ENCODE measurements at regions not wholly inside any gene's neighbourhood (a gene's known extent, or its start where the extent isn't known, plus 50 kb on each side); places are given as distances from the start of the nearest gene placed in this dataset.

DNA sequence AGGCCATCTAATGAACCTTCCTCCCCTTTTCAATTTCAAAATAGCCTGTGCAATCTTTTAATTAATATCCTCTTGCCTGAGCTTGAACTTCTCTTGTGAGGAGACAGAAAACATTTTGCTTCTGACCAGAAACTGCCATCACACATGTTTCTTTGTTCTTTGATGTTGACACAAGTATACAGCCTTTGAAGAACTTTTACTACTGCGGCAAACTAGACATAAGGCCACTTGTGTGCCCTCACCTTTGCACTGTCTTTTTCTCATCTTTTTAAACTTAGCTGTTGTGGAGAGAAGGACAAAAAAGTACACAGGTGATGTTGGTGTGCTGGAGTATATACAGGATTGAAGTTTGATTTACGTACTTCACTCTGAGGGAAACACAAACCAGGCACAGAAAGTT is 116.3 kb upstream of the C1GALT1C1 start:
- no peak for TF ChIP-seq CTCF (IDR thresholded peaks at IDR 0.05)
- DNase-seq (no peak), ATAC-seq (no peak)
- Histone ChIP-seq H3K4me3 (no peak overlapping the region), H3K36me3 (ENCODE audit: insufficient read depth in 1 of 2, low read depth in 1 of 2) (no peaks in the 10 kb centered on the region), H3K27ac (no peak overlapping the region), H3K4me1 (no peaks in the 10 kb centered on the region), H3K27me3 (ENCODE audit: insufficient read depth in 3 of 3, low read length in 2 of 3) (no peaks in the 10 kb centered on the region), H3K9me3 (no peaks in the 10 kb centered on the region)
- intact Hi-C loops (cut with DNase I), result no loop called here
- WGBS, 3 donors, result 77 to 89% (median 79%) methylated on average over 2 of the region's 2 CpGs

DNA sequence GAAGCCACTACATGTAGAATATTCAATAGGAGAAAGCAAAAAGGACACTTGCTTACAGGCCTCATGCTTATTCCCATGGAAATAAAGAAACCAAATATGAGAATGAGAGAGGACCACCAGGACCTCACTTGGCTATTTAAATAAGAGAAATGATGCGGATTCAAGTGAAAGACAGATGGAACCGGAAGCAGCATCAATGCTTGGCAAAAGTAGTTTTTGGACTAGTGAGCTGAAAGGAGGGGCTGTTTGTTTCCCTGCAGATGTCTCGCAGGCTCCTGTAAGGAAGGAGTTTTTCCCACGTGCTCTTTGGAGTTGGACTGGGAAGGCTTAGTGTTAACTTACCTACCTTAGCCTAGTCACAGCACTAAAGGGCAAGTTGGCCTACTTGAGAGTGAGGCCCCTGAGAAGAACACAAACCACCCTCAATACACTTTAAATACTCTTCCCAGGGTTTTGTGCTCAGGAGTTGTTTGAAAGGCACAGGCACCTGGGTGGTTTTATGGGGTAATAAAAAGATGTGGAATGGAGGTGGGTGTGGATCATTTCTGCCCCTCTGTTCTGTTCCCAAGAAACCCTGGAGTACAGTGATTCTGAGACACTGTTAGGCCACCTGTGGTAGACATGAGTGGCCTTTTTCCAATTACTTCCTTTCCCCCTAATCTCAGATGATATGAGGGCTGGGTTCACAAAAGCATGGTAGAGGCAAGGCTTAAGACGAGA is 113.3 kb upstream of the C1GALT1C1 start:
- TF ChIP-seq CTCF (IDR thresholded peaks at IDR 0.05), result no peak
- Histone ChIP-seq H3K36me3 (ENCODE audit: insufficient read depth in 1 of 2, low read depth in 1 of 2) (no peaks in the 10 kb centered on the region), H3K4me1 (no peaks in the 10 kb centered on the region), H3K4me3 (no peak overlapping the region), H3K27me3 (ENCODE audit: insufficient read depth in 3 of 3, low read length in 2 of 3) (no peaks in the 10 kb centered on the region), H3K27ac (no peak overlapping the region), H3K9me3 (no peaks in the 10 kb centered on the region)
- DNase-seq, result no peak
- WGBS, 3 donors, result 57 to 64% (median 62%) methylated on average over 5 of the region's 5 CpGs
- no peak for ATAC-seq
- intact Hi-C loops (cut with DNase I), result no loop called here

- no peak for TF ChIP-seq CTCF (IDR thresholded peaks at IDR 0.05)
- H3K27me3 ChIP-seq (ENCODE audit: insufficient read depth in 3 of 3, low read length in 2 of 3), result no peaks in the 10 kb centered on the region
- no peaks in the 10 kb centered on the region for H3K9me3 ChIP-seq
- 76 to 89% (median 86%) methylated on average over 3 of the region's 3 CpGs for WGBS, 3 donors
- intact Hi-C loops (cut with DNase I), result no loop called here
- ATAC-seq (no peak), DNase-seq (no peak)
- H3K36me3 ChIP-seq (ENCODE audit: insufficient read depth in 1 of 2, low read depth in 1 of 2), result no peaks in the 10 kb centered on the region
- H3K27ac ChIP-seq, result no peak overlapping the region
- no peak overlapping the region for H3K4me3 ChIP-seq
- no peaks in the 10 kb centered on the region for H3K4me1 ChIP-seq
These were observed 111.6 kb upstream of the C1GALT1C1 start for GRCh38 chrX:120741452-120741851.

DNA sequence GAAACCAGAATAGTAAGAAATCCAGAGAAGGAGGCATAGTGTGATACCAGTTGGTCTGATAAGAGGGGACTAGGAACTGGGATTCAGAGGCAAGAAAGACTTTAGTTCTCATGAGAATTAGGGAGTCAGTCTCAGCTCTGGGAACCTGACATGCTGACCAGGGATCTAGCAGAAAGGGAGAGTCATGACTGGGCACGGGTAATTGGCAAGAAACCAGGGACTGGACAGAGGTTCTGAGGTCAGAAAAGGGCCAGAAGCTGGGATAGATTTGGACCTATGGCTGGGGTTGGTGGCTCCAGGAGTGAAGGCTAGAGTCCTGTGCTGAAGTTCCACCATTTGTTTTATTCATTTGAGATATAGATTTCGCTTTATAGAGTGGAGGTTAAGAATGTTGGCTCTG is 110.2 kb upstream of the C1GALT1C1 start:
- H3K4me1 ChIP-seq, result no peaks in the 10 kb centered on the region
- no peaks in the 10 kb centered on the region for H3K27me3 ChIP-seq (ENCODE audit: insufficient read depth in 3 of 3, low read length in 2 of 3)
- 41 to 78% (median 62%) methylated on average over 2 of the region's 2 CpGs for WGBS, 3 donors
- H3K9me3 ChIP-seq, result no peaks in the 10 kb centered on the region
- no peak overlapping the region for H3K27ac ChIP-seq
- no peak overlapping the region for H3K4me3 ChIP-seq
- TF ChIP-seq CTCF (IDR thresholded peaks at IDR 0.05), result no peak
- DNase-seq, result no peak
- H3K36me3 ChIP-seq (ENCODE audit: insufficient read depth in 1 of 2, low read depth in 1 of 2), result no peaks in the 10 kb centered on the region
- no peak for ATAC-seq
- intact Hi-C loops (cut with DNase I), result no loop called here

GRCh38 chrX:120739300-120739699 is 109.4 kb upstream of the C1GALT1C1 start:
- H3K36me3 ChIP-seq (ENCODE audit: insufficient read depth in 1 of 2, low read depth in 1 of 2), result no peaks in the 10 kb centered on the region
- H3K4me1 ChIP-seq, result no peaks in the 10 kb centered on the region
- no peak overlapping the region for H3K27ac ChIP-seq
- intact Hi-C loops (cut with DNase I), result no loop called here
- no peaks in the 10 kb centered on the region for H3K27me3 ChIP-seq (ENCODE audit: insufficient read depth in 3 of 3, low read length in 2 of 3)
- no peak for TF ChIP-seq CTCF (IDR thresholded peaks at IDR 0.05)
- DNase-seq (no peak), ATAC-seq (no peak)
- no peaks in the 10 kb centered on the region for H3K9me3 ChIP-seq
- no peak overlapping the region for H3K4me3 ChIP-seq
